ENCODE measurements at regions not wholly inside any gene's neighbourhood (a gene's known extent, or its start where the extent isn't known, plus 50 kb on each side); places are given as distances from the start of the nearest gene placed in this dataset.
"Not testable (repeated sequence)": the region's sequence is repeated elsewhere in the genome, so short reads cannot be mapped to it uniquely, and the experiment has no call there.

DNA sequence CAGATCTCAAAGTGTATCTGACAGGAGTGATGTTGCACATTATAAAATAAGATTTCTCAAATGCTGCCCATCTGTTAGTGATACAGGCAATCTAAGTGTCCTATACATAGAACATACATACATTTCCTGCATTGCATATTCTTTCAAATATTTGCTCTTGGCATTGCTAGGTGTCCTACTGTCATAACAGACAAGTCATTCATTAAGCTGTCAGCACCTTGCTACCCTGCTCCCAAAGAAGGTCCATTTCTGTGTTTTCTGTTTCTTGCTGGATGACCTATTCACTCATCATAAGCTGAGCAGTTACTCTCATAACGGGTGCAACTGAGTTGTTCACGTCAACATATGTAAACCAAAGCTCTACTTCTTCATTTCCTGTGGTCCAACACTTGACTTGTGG, 719.0 kb downstream of the KCNJ2 start:
- DNase-seq = peak; percentile 58

DNA sequence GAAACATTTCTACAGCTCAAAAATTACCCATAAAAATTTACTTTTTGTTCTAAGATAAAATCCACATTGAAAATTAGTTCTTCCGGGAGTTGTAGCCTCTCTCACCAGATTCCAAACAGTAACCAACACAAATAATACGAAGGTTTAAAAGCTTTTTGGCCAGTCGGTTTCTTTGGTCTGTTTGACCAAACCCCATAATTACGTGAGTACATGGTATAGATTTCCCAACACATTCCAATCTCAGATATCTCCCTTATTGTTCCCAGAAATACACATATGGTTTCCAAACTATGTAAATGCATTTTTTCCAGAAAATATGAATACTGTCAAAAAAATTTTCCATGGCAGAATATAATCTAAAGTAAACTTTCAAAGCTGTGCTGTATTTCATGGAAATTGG, 722.0 kb downstream of the KCNJ2 start:
- DNase-seq = peak; percentile 64

DNA sequence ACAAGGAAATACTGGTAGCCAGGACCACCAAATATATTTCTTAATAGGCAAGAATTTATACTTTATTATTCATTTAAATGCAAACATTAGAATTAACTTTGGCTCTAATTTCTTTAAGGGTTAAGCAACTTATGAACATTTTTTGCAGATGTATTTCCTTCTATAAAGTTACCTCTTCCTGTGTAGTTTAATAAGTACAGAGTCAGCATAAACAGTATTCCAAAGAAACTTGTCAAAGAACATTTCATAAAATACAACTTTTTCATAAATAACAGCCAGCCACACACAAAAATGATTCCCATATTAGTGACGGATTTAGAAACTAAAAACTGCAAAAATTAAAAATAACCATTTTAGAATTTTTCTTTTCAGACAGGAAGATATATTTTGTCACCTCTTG, 723.2 kb downstream of the KCNJ2 start:
- DNase-seq = no peak

DNA sequence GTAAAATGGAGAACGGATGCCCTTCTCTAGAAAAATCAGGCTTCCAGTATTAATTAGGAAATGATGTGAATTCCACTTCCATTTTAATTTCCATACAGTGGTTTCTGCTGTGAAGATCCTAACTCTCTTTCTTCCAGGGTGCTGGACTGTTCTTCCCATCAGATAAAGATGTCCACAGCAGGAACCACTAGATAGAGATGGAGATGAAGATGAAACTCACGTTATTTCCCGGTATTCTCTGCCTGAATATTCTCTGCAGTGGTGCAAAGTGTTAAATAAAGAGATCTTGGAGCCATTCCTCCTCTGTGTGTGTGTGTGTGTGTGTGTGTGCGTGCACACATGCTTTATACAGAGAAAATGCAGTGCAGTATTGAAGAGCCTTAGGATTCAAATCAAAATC, 727.5 kb downstream of the KCNJ2 start:
- no peak for DNase-seq

DNA sequence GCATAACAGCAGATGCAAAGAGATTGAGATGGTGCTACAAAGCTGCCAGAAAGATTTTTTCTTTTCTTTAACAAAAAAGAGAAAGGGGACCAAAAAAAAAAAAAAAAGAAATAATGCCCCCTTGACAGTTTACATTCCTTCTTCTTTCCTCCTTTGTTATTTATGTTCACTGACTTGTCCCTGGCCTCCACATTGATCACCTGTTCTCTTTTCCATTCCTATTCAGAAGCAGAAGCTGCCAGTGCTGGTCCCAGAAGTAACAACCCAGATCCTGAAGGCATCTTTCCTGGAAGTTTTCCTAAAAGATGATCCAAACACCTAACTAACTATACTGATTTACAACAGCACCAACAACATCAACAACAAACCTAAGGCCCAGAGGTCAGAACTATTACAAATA, 728.1 kb downstream of the KCNJ2 start:
- no peak for DNase-seq

DNA sequence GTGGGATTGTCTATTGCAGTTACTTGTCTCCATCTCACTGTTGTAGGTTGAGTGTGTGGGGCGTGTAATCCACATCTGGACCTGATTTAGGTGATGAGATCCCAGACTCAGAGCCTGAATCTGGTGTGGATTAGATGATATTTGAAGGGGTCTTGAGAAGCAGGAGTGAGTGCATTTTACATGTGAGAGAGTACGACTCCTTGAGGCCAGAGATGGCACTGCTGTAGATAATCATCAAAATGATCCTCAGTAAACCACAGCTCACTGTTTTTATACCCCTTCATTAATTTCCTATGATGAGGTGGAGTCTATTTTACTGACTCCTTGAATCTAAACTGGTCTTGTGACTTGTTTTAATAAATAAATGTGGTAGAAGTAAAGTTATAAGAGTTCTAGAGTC, 732.5 kb downstream of the KCNJ2 start:
- DNase-seq = no peak

DNA sequence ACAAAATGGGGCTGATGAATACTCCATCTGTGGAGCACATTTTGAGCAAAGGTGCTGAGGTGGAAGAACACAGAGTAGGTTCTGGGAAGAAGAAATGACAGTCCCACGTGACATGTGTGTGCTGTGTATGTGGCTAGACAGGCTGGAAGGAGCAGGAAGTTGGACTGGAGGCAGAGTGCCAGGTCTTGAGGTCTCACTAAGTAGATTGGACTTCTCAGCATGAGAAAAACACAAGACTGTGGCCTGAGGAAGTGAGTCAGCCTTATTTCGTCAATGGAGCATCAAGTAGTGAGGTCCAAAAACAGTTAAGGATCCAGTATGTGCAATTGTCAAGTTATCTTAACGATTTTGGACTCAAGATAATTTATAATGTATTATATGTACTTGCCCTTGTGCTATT, 736.5 kb downstream of the KCNJ2 start:
- peak; percentile 95 for DNase-seq

DNA sequence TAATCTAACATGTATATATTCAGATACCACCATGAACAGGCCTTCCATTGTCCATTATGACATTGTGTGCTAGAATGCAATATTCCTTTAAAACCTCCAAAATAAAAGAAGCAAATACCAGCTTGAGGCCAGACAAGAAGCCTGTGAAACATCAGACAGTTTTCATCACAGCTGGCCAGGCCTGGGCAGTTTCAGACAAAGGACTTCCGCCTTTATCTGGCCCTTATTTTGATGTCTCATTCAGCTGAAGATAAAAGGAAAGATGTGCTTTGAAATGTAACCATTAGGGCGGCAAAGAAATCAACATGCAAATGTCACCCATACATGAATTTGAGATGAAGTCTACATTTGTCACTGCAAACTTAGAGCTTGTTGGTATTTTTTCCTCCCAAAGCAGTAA, 737.5 kb downstream of the KCNJ2 start:
- DNase-seq = peak; percentile 48

DNA sequence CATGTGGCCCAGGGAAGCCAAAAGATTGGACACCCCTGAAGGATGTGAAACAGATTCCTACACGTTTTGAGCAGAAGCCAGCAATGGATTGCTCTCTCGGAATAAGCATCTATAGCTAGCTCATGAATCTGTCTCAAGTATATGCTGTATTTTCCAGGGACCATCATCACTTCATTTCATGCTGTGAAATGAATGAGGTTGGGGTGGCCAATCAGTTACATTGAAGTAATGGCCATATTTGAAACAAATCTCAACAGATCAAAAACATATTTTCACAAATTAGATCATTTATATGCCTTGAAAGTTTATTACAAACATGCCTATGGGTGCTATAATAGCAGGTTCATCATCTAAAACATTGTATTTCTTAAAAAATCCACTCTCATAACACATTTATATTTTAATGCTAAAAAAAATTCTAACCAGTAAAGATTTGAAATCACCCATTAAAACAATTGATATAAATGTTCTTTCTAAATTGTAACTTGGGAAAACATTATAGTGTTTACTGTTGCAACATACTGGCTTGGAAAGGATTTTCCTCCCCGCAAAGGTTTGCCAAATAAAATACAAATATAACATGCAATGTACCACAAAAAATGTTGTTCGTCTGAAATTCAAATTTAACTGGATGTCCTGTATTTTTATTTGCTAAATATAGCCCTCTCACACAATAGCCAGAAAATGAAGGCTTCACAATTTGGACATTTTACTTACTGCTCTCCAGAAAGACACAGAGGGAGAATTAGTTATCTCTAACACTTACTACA, 743.6 kb downstream of the KCNJ2 start:
- peak; percentile 34 for DNase-seq

DNA sequence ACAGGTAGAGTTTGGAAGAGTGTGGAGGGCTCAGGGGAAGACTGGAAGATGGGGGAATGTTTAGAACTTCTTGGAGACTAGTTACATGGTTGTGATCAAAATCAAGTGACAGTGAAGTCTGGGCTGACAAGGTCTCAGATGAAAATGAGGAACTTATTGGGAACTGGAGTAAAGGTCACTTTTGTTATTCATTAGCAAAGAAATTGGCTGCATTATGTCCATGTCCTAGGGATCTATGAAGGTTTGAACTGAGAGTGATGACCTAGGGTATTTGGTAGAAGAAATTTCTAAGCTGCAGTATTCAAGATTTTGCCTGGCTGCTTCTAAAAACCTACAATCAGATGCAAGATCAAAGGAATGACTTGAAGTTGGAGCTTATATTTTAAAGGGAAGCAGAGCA, 747.1 kb downstream of the KCNJ2 start:
- DNase-seq = no peak

DNA sequence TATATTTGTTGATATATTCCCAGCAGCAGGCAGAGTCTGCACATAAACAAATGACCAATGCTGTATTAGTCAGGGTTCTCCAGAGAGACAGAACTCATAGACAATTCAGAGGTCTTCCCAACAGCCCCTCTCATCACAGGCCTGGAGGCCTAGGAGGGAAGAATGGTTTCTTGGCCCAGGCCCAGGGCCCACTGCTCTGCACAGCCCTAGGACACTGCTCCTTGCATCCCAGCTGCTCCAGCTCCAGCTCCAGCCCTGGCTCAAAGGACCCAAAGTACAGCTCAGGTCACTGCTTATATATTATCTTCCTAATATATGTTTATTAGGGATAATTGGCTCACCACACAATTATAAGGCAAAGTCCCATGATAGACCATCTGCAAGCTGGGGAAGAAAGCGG, 749.9 kb downstream of the KCNJ2 start:
- no peak for DNase-seq

DNA sequence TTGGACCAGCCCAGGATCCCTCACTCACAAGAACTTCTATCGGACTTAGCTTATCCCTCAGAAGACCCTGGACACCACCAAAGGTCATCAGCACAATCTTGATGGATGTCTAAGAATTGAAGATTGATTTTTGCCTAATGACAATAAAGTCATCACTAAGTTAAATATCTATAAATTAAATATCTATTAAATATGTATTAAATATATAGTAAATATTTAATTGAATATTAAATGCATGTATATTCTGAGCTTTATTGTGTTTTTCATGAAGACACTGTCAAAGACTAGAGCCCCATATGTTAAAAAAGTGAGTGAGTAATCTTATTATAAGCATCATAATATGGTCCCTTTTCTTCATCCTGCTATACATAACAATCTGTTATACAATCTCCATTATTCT, 751.1 kb downstream of the KCNJ2 start:
- no peak for DNase-seq

DNA sequence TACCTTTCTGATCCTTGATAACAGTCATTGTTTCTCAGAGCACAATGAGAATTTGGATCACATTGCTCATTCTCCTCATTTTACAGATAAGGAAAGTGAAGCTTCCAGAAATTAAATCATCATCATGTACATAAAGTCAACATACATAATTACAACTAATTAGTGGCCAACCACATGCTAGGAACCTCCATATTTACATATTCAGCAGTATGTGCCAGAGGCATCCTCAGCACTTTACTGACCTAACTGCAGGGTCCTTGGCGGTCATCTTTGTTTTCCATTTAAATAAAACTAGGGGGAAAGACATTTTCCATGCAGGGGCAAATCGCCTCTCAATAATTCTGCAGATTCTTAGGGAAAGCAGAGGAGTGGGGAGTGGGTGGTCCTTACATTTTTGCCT, 752.9 kb downstream of the KCNJ2 start:
- no peak for DNase-seq

DNA sequence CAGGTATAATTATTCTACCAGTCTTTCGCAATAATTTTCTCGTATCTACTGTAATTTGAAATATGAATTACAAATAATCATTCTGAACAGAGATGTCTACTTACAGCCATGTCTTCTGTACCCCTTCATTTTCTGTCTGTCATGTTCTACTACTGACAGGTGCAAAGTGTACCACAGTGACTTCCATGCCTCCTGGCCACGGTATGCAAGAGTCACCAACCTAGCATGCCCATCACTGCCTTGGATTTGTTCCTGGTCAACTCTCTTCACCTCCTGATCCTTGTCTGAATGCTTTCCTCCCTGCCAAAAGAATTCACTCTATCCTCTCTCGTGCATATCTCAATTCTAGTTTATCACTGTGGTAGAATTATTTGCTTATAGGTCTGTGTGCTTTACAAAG, 755.4 kb downstream of the KCNJ2 start:
- no peak for DNase-seq

DNA sequence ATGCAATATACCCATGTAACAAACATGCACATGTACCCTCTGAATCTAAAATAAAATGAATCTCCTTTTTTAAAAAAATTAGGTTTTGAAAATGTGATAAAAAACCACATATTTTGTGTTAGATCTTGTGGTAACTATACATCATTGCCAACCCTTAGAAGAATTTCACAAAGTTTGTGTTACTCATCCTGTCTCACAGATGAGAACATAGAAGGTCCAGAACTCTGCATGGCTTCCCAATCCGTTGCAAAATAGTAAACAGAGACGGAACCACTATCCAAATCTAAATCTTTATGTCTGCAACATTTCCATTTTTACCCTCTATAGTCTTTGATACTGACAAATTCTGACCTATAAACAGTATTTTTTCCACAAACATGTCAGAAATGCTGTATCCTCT, 759.9 kb downstream of the KCNJ2 start:
- DNase-seq = peak; percentile 35

DNA sequence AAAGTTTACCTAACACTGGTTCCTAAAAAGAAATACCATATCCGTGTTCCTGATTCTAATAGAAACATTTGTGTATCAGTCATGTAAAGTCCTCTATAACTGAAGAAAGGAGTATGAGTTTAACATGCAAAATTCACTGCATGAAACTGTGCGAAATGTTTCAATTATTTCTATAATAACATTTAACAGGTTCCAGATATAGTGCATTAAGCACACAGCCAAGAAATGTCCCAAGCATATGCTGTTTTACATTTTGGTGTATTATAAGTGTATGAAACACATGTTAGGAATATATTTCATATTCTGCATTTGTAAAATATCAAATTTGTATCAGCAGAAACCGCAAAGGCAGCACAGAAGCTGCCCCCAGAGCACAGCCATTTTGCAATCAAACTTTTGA, 764.9 kb downstream of the KCNJ2 start:
- DNase-seq = no peak

DNA sequence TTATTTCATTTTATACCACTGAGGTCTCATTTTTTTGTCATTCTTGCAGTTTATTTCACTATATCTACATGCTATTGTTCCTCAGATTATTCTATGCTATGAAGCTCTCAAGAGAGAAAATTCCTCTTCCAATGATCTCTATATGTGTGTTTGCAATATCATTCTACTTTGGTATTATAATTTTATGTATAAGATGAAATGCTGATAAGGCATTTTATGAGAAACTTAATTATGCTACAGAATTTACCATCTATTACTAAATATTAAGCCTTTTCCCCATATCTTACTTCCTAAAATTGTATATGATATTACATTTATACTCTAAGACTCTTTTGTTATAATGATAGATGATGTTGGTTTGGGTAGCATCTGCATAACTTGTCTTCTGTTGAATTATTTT, 765.5 kb downstream of the KCNJ2 start:
- no peak for DNase-seq

DNA sequence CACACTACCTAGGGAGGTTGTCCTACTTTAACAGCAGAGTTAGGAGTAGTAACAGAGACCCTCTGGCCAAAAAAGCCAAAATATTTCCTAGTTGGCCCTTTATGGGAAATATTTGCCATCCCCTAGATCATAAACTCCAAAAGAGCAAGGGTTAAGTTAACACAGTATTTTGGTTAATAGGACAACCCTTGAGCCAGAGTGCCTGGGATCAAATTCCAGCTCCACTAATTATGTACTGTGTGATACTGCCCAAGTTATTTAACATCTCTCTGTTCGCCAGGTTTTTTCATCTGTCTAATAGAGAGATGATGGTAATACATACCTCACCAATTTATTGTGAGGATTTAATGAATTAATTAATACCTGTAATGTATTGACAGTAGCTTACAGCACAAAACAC, 767.4 kb downstream of the KCNJ2 start:
- DNase-seq = no peak

DNA sequence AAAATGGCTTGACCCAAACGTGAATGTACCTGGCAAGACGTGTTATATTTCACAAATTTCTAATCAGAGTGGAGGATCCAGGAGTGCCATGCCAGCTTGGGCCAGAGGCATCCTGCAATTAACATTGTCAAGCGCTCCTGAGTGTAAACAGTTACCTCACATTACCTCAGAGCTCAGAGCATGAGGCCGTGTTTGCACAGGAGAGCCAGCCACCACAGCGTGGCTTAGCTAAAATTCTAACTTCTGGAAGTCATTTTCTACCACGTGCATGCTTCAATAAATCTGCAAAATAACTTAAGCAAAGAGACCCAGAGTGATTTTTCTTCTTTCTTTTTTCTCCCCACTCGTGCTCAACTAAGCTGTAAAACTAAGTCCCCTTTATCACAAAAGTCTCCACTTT, 769.0 kb downstream of the KCNJ2 start:
- no peak for DNase-seq

DNA sequence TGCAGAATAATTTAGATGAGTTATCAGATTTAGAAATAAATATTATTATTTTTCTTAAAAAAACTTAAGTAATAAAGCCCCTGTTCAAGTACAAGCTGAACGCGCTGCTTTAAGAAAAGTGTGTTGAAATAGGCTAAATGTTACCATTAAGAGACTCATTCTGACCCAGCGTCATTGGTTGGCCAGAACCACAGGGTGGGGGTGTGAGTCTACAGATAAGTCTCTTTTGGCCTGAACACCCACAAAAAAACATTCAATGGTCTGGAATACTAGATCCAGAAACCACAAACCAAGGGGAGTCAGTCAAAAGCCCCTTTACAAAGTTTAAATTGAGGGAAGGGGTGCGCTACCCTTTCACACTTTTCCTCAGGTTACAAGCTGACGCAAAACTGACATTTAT, 776.1 kb downstream of the KCNJ2 start:
- DNase-seq = no peak

DNA sequence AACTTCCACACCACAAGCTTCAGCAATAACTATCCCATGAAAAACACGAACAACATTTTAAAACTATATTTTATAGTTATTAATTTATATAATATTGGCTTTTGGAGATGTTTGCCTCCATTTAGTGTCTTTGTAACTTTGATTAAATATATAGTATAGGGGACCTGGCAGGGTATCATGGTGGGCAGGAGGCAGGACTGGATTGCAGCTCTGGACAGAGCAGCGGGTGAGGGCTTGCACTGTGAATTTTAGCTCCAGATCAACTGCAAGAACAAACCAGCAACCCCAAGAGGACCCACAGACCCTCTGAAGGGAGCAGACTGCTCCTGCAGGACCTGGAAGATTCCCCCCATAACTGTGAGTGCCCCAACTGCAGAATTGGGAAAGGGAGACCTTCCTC, 777.9 kb downstream of the KCNJ2 start:
- DNase-seq = no peak

DNA sequence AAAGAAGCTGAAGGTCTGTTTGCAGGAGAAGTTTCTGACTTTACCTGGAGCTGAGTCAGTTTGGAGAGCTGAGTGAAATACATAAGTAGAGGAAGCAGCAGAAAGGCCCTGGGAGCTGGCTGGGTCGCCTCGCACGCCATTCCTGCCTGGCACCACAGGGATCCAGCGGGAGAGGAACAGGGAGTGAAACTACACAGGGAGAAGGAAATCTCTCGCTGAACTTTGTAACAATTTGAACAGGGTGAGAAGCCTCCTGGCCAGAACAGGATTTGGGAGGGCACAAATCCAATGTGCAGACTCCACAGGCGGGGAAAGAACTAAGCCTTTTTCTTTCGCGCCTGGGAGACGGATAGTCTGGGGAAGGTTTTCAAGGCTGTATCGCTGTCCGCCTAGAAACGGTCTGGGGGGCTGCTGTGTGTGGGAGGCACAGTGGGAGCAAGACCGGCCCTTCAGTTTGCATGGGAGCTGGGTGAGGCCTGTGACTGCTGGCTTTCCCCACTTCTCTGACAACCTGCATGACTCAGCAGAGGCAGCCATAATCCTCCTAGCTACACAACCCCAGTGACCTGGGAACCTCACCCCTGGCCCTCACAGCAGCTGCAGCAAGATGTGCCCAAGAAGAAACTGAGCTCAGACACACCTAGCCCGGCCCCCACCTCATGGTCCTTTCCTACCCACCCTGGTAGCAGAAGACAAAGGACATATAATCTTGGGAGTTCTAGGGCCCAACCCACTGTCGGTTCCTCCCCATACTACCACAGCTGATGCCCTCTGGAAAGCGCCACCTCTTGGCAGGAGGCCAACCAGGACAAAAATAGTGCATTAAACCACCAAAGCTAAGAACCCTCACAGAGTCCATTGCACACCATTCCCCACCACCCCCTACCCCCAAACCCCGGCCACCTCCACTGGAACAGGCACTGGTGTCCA, 778.6 kb downstream of the KCNJ2 start:
- no peak for DNase-seq

DNA sequence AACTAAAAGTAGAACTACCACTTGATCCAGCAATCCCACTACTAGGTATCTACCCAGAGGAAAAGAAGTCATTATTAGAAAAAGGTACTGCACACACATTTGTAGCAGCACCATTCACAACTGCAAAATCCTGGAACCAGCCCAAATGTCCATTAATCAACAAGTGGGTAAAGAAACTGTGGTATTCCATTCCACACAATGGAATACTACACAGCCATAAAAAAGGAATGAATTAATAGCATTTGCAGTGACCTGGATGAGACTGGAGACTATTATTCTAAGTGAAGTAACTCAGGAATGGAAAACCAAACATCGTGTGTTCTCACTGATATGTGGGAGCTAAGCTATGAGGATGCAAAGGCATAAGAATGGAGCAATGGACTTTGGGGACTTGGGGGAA, 783.8 kb downstream of the KCNJ2 start:
- not testable (repeated sequence) for DNase-seq

DNA sequence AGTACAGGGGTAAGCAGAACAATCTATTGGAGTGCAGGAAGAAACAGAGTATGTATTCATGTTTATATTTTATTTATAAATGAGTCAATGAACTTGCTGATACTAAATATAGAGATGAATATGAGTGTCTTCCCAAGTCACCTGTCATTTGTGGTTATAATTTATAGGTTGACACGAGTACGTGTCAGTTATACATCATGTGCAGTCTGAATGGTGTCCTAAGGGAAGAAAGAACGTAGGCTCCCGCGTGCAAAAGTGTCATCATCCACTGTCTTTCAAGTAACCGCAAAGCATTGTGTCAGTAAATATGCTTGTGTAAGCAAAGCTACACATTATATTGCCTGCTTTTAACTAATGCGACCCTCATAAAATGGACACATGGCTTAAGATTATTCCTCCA, 786.1 kb downstream of the KCNJ2 start:
- DNase-seq = no peak
